Upper lobe of left lung (tissue), 4 donors: ENCODE measurements at regions not wholly inside any gene's neighbourhood (a gene's known extent, or its start where the extent isn't known, plus 50 kb on each side); places are given as distances from the start of the nearest gene placed in this dataset.

Source experiments
- CTCF ChIP-seq, 6 experiments: fragments of 450-650 bp in 4 of 6; fragments of 200-600 bp in 2 of 6; sonication (generic) in 2 of 6; IDR thresholded peaks; one replicate each; pipeline ENCODE4 v1.5.1; 2016 to 2019; ENCODE audit warnings: antibody characterized with exemption in 6 of 6
- EP300 ChIP-seq, 4 donors: sonication (generic); formaldehyde crosslinking; IDR thresholded peaks; one replicate each; pipeline ENCODE4 v1.5.1; 2017; ENCODE audit warnings: antibody characterized with exemption in 4 of 4, control low read depth in 2 of 4

GRCh38 chr2:57407772-57408201, 638.8 kb upstream of the VRK2 start:
- TF ChIP-seq CTCF (IDR thresholded peaks at IDR 0.05) = no peak
- TF ChIP-seq EP300 (IDR thresholded peaks at IDR 0.05) = no peak
